ENCODE measurements at regions not wholly inside any gene's neighbourhood (a gene's known extent, or its start where the extent isn't known, plus 50 kb on each side); places are given as distances from the start of the nearest gene placed in this dataset.
"Not testable (repeated sequence)": the region's sequence is repeated elsewhere in the genome, so short reads cannot be mapped to it uniquely, and the experiment has no call there.

DNA sequence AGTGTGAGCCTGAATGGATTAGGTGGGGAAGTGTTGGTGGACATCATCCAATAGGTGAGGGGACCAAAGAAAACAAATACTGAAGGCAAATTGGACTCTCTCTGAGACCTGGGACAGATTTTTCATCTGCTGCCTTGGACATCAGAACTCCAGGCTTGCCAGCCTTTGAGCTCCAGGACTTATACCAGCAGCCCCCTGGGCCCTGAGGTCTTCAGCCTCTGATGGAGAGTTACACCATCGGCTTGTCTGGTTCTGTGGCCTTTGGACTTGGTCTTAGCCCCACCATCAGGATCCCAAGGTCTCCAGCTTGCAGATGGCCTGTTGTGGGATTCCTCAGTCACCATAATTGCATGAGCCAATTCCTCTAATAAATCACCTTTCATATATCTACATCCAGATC is 80.8 kb upstream of the SLC8A3 start:
- no peak overlapping the region for H3K4me3 ChIP-seq (ENCODE audit: low read depth, low read length)
- in situ Hi-C loops (cut with HindIII; ENCODE audit: low sequenced_read_pairs), result no loop called here
- TF ChIP-seq, protein P1, sequence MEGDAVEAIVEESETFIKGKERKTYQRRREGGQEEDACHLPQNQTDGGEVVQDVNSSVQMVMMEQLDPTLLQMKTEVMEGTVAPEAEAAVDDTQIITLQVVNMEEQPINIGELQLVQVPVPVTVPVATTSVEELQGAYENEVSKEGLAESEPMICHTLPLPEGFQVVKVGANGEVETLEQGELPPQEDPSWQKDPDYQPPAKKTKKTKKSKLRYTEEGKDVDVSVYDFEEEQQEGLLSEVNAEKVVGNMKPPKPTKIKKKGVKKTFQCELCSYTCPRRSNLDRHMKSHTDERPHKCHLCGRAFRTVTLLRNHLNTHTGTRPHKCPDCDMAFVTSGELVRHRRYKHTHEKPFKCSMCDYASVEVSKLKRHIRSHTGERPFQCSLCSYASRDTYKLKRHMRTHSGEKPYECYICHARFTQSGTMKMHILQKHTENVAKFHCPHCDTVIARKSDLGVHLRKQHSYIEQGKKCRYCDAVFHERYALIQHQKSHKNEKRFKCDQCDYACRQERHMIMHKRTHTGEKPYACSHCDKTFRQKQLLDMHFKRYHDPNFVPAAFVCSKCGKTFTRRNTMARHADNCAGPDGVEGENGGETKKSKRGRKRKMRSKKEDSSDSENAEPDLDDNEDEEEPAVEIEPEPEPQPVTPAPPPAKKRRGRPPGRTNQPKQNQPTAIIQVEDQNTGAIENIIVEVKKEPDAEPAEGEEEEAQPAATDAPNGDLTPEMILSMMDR (IDR thresholded peaks at IDR 0.05; ENCODE audit: low read depth, low read length, missing control alignments), result no peak
- DNase-seq (ENCODE audit: low read depth), result no peak

DNA sequence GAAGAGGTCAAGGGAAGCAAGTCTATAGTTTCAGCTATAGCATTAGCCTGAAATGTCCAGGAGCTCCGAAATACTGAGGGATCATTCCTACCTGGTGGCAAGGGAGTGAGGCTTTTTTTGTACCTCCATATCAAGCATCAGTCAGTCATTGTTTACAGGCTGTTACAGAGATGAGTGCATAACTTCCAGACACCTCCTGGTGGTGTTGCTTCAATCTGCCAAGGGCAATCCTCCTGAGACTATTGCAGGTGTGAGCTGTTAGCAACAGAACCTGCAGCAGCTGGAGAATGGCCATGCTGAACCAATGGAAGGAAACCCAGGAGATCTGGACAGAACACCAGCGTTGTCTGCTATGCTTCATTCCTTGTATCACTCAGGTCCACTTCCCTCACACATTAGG is 80.0 kb upstream of the SLC8A3 start:
- H3K4me3 ChIP-seq (ENCODE audit: low read depth, low read length), result no peak overlapping the region
- in situ Hi-C loops (cut with HindIII; ENCODE audit: low sequenced_read_pairs), result no loop called here
- TF ChIP-seq, protein P1 (IDR thresholded peaks at IDR 0.05; ENCODE audit: low read depth, low read length, missing control alignments), result no peak
- DNase-seq (ENCODE audit: low read depth), result no peak

DNA sequence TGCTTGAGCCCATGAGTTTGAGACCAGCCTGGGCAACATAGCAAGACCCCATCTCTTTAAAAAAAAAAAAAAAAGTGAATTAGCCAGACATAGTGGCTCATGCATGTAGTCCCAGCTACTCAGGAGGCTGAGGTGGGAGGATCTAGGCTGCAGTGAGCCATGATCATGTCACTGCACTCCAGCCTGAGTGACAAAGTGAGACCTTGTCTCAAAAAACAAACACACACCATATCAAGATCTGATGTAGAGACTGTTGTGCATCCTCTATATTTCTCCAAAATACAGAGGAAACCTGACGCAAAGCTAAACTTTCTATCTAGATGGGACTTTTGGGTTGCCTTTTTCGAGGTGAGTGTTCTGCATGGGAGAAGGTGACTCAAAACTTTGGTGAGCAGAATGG is 77.4 kb upstream of the SLC8A3 start:
- TF ChIP-seq, protein P1 (IDR thresholded peaks at IDR 0.05; ENCODE audit: low read depth, low read length, missing control alignments), result no peak
- in situ Hi-C loops (cut with HindIII; ENCODE audit: low sequenced_read_pairs), result no loop called here
- no peak overlapping the region for H3K4me3 ChIP-seq (ENCODE audit: low read depth, low read length)
- DNase-seq (ENCODE audit: low read depth), result no peak

DNA sequence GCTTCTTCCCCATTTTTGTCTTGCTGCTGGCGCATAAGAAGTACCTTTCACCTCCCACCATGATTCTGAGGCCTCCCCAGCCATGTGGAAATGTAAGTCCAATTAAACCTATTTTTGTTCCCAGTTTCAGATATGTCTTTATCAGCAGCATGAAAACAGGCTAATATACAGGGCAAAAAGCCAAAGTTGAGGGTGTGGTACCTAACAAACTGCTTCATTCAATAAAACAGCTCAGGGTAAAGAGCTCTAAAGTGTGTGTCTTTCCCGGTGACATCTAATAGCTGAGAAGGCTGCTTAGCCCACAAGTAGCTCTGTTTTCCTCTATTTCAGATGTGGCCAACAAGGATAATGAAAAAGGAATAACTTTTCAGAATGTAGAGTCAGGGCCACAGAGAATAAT is 76.7 kb upstream of the SLC8A3 start:
- TF ChIP-seq, protein P1 (IDR thresholded peaks at IDR 0.05; ENCODE audit: low read depth, low read length, missing control alignments), result no peak
- in situ Hi-C loops (cut with HindIII; ENCODE audit: low sequenced_read_pairs), result no loop called here
- H3K4me3 ChIP-seq (ENCODE audit: low read depth, low read length), result no peak overlapping the region
- DNase-seq (ENCODE audit: low read depth), result no peak

DNA sequence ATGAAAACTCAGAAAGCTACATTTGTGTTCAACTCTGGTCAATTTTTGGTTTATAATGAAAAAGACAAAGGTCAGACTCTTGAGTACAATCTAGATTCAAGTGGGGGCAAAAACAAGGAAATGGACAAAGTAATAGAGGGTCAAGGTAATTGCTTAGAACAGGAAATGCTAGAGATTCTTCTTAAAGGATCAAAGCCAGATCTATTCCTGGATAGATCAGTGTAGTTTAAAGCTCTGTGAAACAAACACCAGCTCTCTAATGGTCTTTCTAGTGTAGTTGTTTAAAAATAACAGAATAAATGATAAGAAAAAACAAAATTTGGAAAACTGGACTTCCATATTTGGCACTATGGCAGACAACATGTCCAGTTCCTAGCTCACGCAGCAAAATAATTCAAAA is 70.7 kb upstream of the SLC8A3 start:
- no peak overlapping the region for H3K4me3 ChIP-seq (ENCODE audit: low read depth, low read length)
- TF ChIP-seq, protein P1 (IDR thresholded peaks at IDR 0.05; ENCODE audit: low read depth, low read length, missing control alignments), result no peak
- no peak for DNase-seq (ENCODE audit: low read depth)
- in situ Hi-C loops (cut with HindIII; ENCODE audit: low sequenced_read_pairs), result no loop called here

DNA sequence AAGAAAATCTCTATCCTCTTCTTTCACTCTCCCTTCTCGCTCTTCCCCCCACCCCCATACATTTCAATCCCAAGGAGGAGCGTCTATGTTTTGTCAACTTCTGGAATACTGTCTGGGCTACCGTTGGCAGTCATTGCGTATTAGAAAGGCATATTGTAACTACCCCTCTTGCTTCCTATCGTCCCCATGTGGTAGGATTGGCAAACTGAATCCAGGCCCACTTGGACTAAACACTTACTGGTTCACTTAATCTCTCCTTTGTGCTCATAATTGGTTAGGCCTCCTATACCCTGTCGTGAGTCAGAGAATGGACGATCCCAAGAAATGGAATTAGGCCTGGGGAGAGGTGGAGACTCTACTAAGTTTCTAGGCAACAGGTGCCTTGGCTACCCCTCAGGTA is 68.8 kb upstream of the SLC8A3 start:
- TF ChIP-seq, protein P1 (IDR thresholded peaks at IDR 0.05; ENCODE audit: low read depth, low read length, missing control alignments), result peak; percentile 9
- DNase-seq (ENCODE audit: low read depth), result no peak
- no peak overlapping the region for H3K4me3 ChIP-seq (ENCODE audit: low read depth, low read length)
- in situ Hi-C loops (cut with HindIII; ENCODE audit: low sequenced_read_pairs), result no loop called here

DNA sequence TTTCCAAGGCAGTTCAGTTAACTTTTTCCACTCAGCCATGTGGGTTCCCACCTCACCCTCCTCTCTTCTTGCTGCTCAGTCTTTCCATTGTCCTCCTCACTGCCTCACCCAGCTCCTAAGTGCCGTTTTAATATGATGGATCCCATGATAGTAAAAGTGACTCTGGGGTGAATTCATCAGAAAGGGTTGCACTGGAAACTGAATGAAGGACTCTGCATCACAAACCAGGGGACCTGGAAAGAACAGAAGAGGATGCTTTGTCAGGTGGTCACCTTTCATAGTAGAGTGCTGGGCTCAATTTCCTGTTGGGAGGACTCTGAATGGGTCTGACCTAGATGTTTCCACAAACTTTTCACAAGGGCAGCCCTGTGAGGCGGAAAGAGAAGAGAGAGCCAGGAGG is 67.8 kb upstream of the SLC8A3 start:
- no peak overlapping the region for H3K4me3 ChIP-seq (ENCODE audit: low read depth, low read length)
- in situ Hi-C loops (cut with HindIII; ENCODE audit: low sequenced_read_pairs), result no loop called here
- TF ChIP-seq, protein P1 (IDR thresholded peaks at IDR 0.05; ENCODE audit: low read depth, low read length, missing control alignments), result no peak
- no peak for DNase-seq (ENCODE audit: low read depth)

DNA sequence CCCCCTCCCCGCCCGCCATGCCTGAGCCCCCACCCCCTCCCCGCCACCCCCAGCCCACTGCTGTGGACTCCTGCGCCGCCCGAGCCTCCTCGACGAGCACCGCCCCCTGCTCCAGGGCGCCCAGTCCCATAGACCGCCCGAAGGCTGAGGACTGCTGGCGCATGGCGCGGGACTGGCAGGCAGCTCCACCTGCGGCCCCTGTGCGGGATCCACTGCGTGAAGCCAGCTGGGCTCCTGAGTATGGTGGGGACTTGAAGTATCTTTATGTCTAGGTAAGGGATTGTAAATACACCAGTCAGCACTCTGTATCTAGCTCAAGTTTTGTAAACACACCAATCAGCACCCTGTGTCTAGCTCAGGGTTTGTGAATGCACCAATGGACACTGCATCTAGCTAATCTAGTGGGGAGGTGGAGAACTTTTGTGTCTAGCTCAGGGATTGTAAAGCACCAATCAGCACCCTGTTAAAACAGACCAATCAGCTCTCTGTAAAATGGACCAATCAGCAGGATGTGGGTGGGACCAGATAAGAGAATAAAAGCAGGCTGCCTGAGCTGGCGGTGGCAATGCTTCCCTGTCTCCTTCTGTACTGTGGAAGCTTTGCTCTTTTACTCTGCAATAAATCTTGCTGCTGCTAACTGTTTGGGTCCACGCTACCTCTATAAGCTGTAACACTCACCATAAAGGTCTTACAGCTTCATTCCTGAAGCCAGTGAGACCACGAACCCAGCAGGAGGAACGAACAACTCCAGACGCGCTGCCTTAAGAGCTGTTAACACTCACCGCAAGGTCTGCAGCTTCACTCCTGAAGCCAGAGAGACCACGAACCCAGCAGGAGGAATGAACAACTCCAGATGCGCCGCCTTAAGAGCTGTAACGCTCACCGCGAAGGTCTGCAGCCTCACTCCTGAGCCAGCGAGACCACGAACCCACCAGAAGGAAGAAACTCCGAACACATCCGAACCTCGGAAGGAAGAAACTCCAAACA is 66.6 kb upstream of the SLC8A3 start:
- in situ Hi-C loops (cut with HindIII; ENCODE audit: low sequenced_read_pairs); H3K4me3 ChIP-seq (ENCODE audit: low read depth, low read length): not testable (repeated sequence)

More for the DNA sequence above, 66.6 kb upstream of the SLC8A3 start:
- peak; percentile 36 for DNase-seq (ENCODE audit: low read depth)
